H7 (cell line): ENCODE measurements at regions not wholly inside any gene's neighbourhood (a gene's known extent, or its start where the extent isn't known, plus 50 kb on each side); places are given as distances from the start of the nearest gene placed in this dataset.
A peak's percentile ranks its signal among the peaks of the same experiment; 100 is the strongest.

Source experiments
- DNase-seq: peaks from one replicate; pipeline ENCODE4 v3.0.0; 2012
- H3K27me3 ChIP-seq: 2 replicates; pipeline ENCODE4 v1.6.0; 2011; ENCODE audit warnings: mild to moderate bottlenecking, low read length; ENCODE audit not compliant: control insufficient read depth, insufficient read depth
- H3K36me3 ChIP-seq: replicated peaks from 2 replicates; pipeline ENCODE4 v1.5.1; 2011; ENCODE audit warnings: low read length; ENCODE audit not compliant: control insufficient read depth, insufficient read depth
- H3K4me3 ChIP-seq: 2 replicates; pipeline ENCODE4 v1.5.1; 2011; ENCODE audit warnings: low read depth, mild to moderate bottlenecking, control low read depth, low read length, moderate library complexity; ENCODE audit not compliant: insufficient read depth

DNA sequence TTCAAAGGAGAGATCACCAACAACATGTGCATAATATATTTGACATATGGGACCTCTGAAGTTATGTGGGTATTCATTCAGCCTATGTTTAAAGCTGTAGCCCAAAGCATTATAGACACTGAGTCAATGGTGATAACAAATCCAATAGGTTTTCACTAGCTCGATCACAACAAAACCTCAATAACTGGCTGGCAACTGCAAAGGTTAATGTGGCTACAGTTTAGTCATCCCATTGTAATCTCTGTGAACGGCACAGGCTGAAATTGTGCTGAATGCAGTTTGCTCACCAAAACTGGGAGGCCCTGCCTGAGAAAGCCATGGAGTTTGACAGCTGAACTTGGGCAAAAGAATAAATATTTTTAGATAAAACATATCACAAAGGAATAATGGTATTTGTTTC, 152.4 kb upstream of the ADO start:
- Histone ChIP-seq H3K27me3 (no peaks in the 10 kb centered on the region), H3K36me3 (no peaks in the 10 kb centered on the region), H3K4me3 (no peak overlapping the region)
- DNase-seq, result no peak

DNA sequence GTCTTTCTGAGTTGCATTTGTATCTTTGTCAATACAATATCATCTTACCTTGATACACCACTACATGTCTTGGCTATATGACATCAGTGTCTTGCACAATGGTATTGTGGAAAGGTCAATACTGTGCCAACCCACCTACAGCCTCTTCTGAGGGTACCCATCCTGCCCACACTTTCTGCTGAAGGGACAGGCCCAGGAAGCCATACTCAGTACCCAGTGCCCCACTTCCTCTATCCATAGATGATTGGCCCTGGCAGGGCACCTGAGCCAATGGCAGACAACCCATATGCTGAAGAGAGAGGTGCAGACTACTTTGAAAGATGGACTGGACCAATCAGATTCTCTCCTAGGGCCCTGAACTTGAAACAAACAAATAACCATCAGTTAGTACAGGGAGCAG, 152.0 kb upstream of the ADO start:
- H3K27me3 ChIP-seq, result no peaks in the 10 kb centered on the region
- H3K36me3 ChIP-seq, result no peaks in the 10 kb centered on the region
- DNase-seq, result no peak
- no peak overlapping the region for H3K4me3 ChIP-seq

DNA sequence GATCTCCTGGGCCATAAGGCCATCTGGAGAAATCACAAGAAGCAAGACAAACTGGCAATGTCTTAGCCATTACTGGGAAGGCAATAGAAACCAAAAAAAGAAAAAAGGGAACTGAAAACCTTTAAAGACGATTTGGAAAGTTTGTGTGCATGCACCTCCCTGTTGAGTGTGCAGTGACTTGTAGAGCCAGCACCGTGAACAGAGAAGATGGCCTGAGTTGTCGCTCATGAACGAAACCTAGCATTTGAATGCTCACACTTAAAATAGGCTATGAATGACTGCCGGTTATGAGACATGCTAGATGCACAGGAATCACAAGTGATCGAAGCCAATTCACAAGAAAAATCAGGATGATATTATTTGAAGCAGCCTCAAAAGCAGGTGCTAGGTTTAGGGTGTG, 151.3 kb upstream of the ADO start:
- Histone ChIP-seq H3K36me3 (no peaks in the 10 kb centered on the region), H3K4me3 (no peak overlapping the region), H3K27me3 (no peaks in the 10 kb centered on the region)
- DNase-seq, result no peak

DNA sequence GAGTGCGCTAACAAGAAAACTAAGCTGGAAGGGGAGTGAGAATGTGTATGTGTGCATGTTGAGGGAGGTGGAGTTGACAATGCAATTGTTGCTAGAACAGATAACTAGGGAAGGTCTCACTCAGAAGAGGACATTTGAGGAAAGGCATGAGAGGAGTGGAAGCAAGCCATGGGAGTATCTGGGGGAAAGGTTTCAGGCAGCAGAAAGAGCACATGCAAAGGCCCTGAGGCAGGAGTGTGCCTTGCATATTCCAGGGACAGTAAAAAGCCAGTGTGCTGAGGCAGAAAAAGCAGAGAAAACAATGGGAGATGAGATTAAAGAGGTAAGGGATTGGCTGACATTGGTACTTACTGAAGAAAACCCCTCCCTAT, 149.6 kb upstream of the ADO start:
- no peak overlapping the region for H3K4me3 ChIP-seq
- no peak for DNase-seq

DNA sequence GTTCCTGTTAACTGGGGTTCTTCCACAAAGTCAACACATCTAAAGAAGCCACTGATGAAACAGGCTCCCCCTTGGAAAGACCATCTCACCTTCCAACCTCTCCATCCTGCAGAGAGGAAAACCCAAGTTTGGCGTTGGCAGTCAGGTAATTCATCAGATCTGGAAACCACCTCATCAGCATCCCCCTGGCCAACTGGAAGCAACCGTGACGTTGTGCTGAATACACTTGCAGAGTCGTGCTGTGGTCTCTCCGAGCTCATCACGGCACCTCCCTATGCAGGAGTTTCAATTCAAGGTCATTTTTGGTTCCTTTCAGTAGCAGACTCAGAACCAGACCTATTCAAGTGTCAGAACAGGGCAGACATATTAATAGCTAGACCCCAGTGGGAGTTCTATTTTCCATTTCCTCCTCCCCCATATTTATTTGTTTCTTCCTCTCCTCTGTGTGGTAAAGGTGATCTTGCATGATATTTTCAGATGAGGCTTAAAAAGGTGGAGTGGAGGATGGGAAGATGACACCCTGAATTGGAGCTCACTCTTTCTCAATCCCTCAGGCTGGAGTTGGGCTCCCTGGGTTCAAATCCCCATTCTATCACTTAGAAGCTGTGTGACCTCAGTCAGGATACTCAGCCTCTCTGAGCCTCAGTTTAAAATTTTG, 149.1 kb upstream of the ADO start:
- Histone ChIP-seq H3K27me3 (no peaks in the 10 kb centered on the region), H3K36me3 (no peaks in the 10 kb centered on the region), H3K4me3 (no peak overlapping the region)
- DNase-seq, result no peak

More for the DNA sequence above, 149.6 kb upstream of the ADO start:
- H3K36me3 ChIP-seq, result no peaks in the 10 kb centered on the region
- H3K27me3 ChIP-seq, result no peaks in the 10 kb centered on the region

DNA sequence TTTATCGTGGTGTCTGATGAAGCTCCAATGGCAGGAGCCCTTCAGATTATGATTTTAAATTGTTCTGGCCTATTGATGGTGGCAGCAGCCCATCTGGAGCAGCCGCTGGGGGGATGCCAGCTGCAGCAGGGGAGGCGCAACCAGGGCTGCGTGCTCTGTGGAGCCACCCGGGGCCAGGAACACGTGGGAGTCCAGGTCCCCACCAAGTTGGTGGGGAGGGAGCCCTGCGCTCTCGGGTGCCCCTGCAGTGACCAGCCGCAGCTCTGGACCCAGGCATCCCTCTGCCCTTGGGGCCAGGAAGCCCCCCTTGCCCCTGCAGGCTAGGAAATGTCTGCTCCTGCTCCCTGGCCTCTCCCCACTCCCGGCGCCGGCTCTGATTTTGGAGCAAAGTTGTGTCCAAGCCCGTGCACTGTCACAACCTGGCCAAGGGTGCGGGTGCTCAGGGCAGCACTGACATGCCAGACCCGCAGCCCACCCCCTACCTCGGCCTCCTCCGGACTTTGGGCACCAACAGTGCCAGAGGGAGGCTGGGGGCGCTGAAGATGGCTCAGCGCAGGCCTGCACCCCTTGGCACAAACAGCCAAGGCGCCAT, 147.2 kb upstream of the ADO start:
- H3K4me3 ChIP-seq, result no peak overlapping the region
- DNase-seq, result no peak
- no peaks in the 10 kb centered on the region for H3K36me3 ChIP-seq
- H3K27me3 ChIP-seq, result no peaks in the 10 kb centered on the region

DNA sequence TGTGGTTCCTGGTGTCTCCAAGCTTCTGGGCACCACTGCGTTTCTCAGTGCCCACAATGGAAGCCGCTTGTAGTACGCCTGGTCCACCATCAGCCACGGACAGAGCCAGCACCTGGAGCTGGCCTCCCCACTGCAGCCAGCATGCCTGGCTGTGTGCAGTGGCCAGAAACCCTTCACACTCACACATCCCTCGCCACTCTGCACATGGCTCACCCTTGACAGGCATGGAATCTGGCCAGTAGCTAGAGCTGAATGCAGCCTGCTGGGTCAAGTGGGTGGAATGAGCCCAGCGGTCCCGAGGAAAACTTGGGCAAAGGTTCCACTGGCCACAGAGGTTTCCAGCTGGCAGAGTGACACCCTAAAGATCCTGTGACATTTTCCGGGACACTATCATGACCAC, 146.0 kb upstream of the ADO start:
- Histone ChIP-seq H3K36me3 (no peaks in the 10 kb centered on the region), H3K4me3 (no peak overlapping the region), H3K27me3 (no peaks in the 10 kb centered on the region)
- DNase-seq, result no peak

DNA sequence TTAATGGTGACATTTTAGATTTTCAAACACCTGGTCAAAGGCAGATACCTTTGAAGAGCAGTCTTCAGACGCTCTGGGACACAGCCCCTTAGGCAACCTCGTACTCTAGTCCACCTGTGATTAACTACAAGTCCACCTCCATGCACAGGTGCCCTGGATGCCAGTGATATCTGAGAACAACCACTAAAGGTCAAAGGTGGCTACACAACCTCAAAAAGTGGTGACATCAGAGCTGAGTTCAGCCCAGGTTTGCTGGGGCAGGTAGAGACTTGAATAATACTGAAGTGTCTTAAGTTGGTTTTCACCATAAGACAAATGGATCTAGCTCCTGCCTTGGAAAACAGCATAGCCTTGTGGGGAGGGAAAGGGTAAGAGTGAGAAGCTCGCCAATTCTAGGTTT, 143.4 kb upstream of the ADO start:
- no peak for DNase-seq
- H3K4me3 ChIP-seq, result no peak overlapping the region
- H3K27me3 ChIP-seq, result no peaks in the 10 kb centered on the region
- no peaks in the 10 kb centered on the region for H3K36me3 ChIP-seq

DNA sequence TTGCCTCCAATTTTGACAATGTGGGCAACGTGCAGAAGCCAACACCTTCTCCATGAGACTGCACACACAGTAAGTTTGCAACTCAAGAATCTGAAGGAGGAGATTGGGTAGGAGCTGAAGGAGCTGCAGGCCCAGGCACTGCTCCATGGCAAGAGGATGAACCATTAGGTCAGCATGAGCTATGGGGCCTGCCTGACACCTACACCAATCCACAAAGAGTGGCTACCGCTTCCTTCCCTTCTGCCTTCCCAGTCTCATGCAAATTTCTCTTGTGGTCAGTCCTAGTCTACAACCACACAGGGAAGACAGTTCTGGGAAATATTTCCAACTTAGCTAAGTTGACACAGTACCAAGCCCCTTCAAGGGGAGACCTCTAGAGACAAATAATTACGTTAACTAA, 142.0 kb upstream of the ADO start:
- Histone ChIP-seq H3K36me3 (no peaks in the 10 kb centered on the region), H3K27me3 (no peaks in the 10 kb centered on the region), H3K4me3 (no peak overlapping the region)
- DNase-seq, result no peak

DNA sequence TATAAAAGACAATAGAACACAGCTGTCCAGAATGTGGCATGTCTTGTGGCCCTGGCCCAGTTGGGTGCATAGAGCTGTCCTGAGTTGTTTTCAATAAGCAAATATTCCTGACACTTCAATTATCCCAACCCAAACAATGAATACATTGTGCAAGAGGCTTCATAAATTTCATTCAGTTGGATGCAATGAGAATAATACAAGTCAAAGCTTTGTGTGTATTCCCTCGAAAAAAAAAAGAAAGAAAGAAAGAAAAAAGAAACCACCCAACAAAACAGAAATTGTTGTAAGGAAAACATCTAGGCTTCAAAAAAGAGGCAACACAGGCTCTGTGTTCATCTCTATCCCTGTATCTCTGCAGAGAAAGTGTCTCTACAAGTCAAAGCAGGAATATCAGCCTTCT, 138.7 kb upstream of the ADO start:
- H3K27me3 ChIP-seq, result no peaks in the 10 kb centered on the region
- no peaks in the 10 kb centered on the region for H3K36me3 ChIP-seq
- no peak for DNase-seq
- H3K4me3 ChIP-seq, result no peak overlapping the region

DNA sequence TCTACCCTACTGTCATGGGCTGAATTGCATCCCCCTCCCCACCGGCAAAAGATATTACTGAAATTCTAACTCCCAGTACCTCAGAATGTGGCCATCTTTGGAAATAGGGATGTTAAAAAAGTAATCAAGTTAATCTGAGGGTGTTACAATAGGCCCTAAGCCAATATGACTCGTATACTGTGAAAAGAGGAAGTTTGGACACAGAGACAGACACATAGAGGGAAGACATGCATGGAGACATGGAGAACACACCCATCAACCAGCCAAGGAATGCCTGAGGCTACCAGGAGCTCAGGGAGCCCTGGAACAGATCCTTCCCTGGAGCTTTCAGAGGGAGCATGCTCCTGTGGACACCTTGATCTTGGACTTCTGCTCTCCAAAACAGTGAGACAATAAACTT, 138.2 kb upstream of the ADO start:
- H3K27me3 ChIP-seq, result no peaks in the 10 kb centered on the region
- DNase-seq, result no peak
- H3K4me3 ChIP-seq, result no peak overlapping the region
- H3K36me3 ChIP-seq, result no peaks in the 10 kb centered on the region

DNA sequence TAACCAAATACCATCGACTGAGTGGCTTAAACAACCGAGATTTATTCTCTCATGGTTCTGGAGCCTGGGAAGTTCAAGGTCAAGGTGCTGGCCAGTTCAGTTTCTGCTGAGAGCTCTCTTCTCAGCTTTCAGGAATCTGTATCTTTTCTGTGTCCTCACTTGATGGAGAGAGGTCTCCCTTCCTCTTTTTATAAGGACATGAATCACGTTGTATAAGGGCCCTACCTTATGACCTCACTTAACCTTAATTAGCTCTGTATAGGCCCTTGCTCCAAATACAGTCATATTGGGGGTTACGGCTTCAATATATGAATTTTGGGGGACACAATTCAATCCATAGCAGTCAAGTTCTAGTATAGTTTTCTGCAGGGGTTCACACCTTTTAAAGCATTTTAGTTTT, 135.2 kb upstream of the ADO start:
- no peak for DNase-seq
- Histone ChIP-seq H3K4me3 (no peak overlapping the region), H3K27me3 (no peaks in the 10 kb centered on the region), H3K36me3 (no peaks in the 10 kb centered on the region)

DNA sequence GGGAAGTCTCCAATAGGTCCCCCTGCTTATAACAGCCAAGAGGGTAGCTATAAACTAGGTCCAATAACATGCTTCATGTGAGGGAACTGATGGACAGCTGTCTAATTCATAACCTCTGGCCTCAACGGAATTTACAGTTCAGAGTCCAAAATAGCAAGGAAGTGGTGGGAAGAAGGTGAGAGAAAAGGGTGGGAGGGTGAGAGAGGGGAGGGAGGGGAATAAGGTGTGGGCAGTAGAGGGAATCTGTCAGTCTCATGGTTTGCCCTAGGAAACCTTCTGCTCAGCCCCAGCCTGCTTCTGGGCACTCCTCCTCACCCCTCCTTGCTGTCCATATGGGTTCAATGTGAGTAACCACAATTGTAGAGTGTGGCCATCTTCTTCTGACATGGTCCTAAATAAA, 133.4 kb upstream of the ADO start:
- Histone ChIP-seq H3K36me3 (no peaks in the 10 kb centered on the region), H3K27me3 (no peaks in the 10 kb centered on the region), H3K4me3 (no peak overlapping the region)
- DNase-seq, result no peak

DNA sequence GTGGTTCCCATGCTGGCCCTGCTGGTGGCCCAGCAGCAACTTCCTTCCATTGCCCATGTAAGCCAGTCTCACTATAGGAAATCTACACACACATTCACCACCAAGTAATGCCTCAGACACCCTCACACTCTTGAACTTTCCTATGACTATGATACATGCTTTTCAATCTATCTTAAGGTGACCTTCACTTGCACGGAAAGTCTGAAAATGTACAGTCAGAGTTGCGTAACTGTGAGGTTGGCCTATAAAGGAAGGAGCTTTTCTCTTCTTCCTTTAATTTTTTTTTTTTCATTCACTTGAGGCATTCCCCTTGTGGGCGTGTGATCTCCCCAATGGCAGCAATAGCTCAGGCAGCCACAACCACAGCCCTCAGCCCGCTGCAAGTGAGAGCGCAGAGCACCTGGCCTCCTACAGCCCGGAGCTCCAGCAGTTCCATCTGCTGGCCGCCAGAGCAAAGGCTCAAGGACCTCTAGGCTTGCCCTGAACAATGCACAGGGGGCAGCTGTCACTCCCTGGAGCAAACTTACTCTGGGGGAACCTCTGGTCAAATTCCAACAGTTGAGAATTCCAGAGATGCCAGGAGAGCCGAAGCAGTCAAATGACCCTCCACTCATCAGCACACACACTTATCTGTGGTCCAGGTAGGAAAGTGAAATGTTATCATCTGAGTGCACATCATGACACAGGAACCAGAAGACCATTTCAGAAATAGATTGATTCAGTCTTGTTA, 123.1 kb upstream of the ADO start:
- DNase-seq, result peak; percentile 65
- no peaks in the 10 kb centered on the region for H3K27me3 ChIP-seq
- H3K4me3 ChIP-seq, result no peak overlapping the region
- no peaks in the 10 kb centered on the region for H3K36me3 ChIP-seq

DNA sequence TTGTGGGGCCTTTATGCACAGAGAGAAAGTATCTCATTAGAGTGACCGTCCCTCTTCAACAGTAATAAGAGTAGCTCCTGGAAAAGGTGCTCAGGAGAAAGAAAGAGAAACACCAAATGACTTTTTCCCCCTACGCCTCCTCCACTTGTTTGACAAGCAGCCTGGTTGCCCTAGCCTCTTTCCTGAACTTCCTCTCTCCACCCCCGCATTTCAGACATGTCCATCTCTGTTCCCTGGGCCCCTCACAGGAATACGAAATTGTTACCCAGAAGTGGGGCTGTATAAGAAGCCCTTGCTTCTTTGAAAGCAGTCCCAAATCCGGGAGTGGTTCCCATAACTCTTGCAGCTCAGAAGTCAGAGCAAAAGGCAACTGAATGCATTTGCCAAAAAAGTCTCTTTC, 119.6 kb upstream of the ADO start:
- H3K27me3 ChIP-seq, result no peaks in the 10 kb centered on the region
- H3K36me3 ChIP-seq, result no peaks in the 10 kb centered on the region
- H3K4me3 ChIP-seq, result no peak overlapping the region
- no peak for DNase-seq
